Neural progenitor cell (in vitro differentiated cells): ENCODE measurements at regions not wholly inside any gene's neighbourhood (a gene's known extent, or its start where the extent isn't known, plus 50 kb on each side); places are given as distances from the start of the nearest gene placed in this dataset. TPM values are rescaled to one million over a fixed set of nuclear protein-coding genes. Genes with fewer than 3 reads are reported as not detected.

ENCODE experiments used
- DNase-seq: peaks from one replicate; pipeline ENCODE4 v3.0.0-alpha.2; 2016; ENCODE audit warnings: low spot score
- H2AFZ ChIP-seq: fragments of 200-600 bp; sonication (generic); replicated peaks from 2 replicates; pipeline ENCODE4 v1.6.1; 2016; ENCODE audit warnings: antibody characterized with exemption
- H3F3A ChIP-seq: fragments of 200-600 bp; sonication (generic); 2 replicates; pipeline ENCODE4 v1.6.1; 2016; ENCODE audit warnings: antibody characterized with exemption, low read depth
- H3K27ac ChIP-seq: fragments of 200-600 bp; sonication (generic); 2 replicates; pipeline ENCODE4 v1.5.1; 2016; ENCODE audit warnings: mild to moderate bottlenecking
- H3K27me3 ChIP-seq: fragments of 200-600 bp; sonication (generic); 2 replicates; pipeline ENCODE4 v1.6.1; 2016; ENCODE audit warnings: mild to moderate bottlenecking, moderate library complexity
- H3K36me3 ChIP-seq: fragments of 200-600 bp; sonication (generic); 2 replicates; pipeline ENCODE4 v1.5.1; 2016
- H3K4me1 ChIP-seq: fragments of 200-600 bp; sonication (generic); 2 replicates; pipeline ENCODE4 v1.6.1; 2016; ENCODE audit warnings: mixed run types
- H3K4me2 ChIP-seq: fragments of 200-600 bp; sonication (generic); 2 replicates; pipeline ENCODE4 v1.6.1; 2016
- H3K4me3 ChIP-seq: fragments of 200-600 bp; sonication (generic); 2 replicates; pipeline ENCODE4 v1.5.1; 2016
- H3K79me2 ChIP-seq: fragments of 200-600 bp; sonication (generic); 2 replicates; pipeline ENCODE4 v1.6.1; 2016; ENCODE audit warnings: low read depth
- H3K9ac ChIP-seq: fragments of 200-600 bp; sonication (generic); 2 replicates; pipeline ENCODE4 v1.6.1; 2016
- H3K9me3 ChIP-seq: fragments of 200-600 bp; sonication (generic); 2 replicates; pipeline ENCODE4 v1.5.1; 2016; ENCODE audit warnings: low read depth
- H4K20me1 ChIP-seq: fragments of 200-600 bp; sonication (generic); 2 replicates; pipeline ENCODE4 v1.6.1; 2016; ENCODE audit warnings: low read depth
- H3K27ac Mint-ChIP-seq: 3 replicates; pipeline ENCODE4 v1.8.0; 2021; ENCODE audit warnings: mixed read lengths
- H3K27me3 Mint-ChIP-seq: 2 replicates; pipeline ENCODE4 v1.8.0; 2022; ENCODE audit warnings: low read depth, mild to moderate bottlenecking, inconsistent platforms, moderate library complexity, mixed read lengths; ENCODE audit not compliant: insufficient read depth
- H3K36me3 Mint-ChIP-seq: 3 replicates; pipeline ENCODE4 v1.8.0; 2021; ENCODE audit warnings: mixed read lengths
- H3K4me1 Mint-ChIP-seq: 3 replicates; pipeline ENCODE4 v1.8.0; 2021; ENCODE audit warnings: mixed read lengths
- H3K4me3 Mint-ChIP-seq: 3 replicates; pipeline ENCODE4 v1.8.0; 2021; ENCODE audit warnings: mild to moderate bottlenecking, moderate library complexity, mixed read lengths
- H3K9me3 Mint-ChIP-seq: 3 replicates; pipeline ENCODE4 v1.8.0; 2020; ENCODE audit warnings: mixed read lengths
- CTCF ChIP-seq: fragments of 200-600 bp; sonication (generic); IDR thresholded peaks from 2 replicates; pipeline ENCODE4 v1.5.1; 2017; ENCODE audit warnings: antibody characterized with exemption, mild to moderate bottlenecking
- EZH2 ChIP-seq: fragments of 200-600 bp; sonication (generic); IDR thresholded peaks from 2 replicates; pipeline ENCODE4 v1.6.1; 2017; ENCODE audit warnings: antibody characterized with exemption, mild to moderate bottlenecking, moderate library complexity
- EZH2phosphoT487 ChIP-seq: fragments of 200-600 bp; sonication (generic); IDR thresholded peaks from 2 replicates; pipeline ENCODE4 v1.6.1; 2017; ENCODE audit warnings: antibody characterized with exemption
- small RNA-seq: library from RNA; depleted of rRNA; stranded (forward); fragments of <200 nt; gene quantifications from one replicate; pipeline ENCODE3, GENCODE V24; 2015

GRCh38 chrX:44596277-44596676 lies 53.6 kb upstream of the FUNDC1 start:
- H3K36me3 Mint-ChIP-seq: no peaks in the 10 kb centered on the region
- Histone ChIP-seq H3K9ac (no peak overlapping the region), H3K4me1 (no peaks in the 10 kb centered on the region), H2AFZ (no peak overlapping the region), H3K27me3 (no peaks in the 10 kb centered on the region), H4K20me1 (no peaks in the 10 kb centered on the region), H3K27ac (no peak overlapping the region), H3K79me2 (no peaks in the 10 kb centered on the region), H3K4me2 (no peak overlapping the region), H3K36me3 (no peaks in the 10 kb centered on the region), H3K4me3 (no peak overlapping the region), H3K9me3 (peaks cover 6% of the 10 kb centered on the region), H3F3A (peaks cover under 1% of the 10 kb centered on the region)
- H3K9me3 Mint-ChIP-seq: peaks cover 7% of the 10 kb centered on the region
- no peaks in the 10 kb centered on the region for H3K4me1 Mint-ChIP-seq
- H3K27ac Mint-ChIP-seq: no peak overlapping the region
- no peaks in the 10 kb centered on the region for H3K27me3 Mint-ChIP-seq
- TF ChIP-seq EZH2phosphoT487 (no peak), CTCF (no peak), EZH2 (no peak)
- H3K4me3 Mint-ChIP-seq: no peak overlapping the region
- no peak for DNase-seq

Small RNA genes in the stretch of these regions (small RNA-seq; reads per million reads assigned to genes)
- not detected for gene RN7SL291P
